Cardiac septum (tissue), 1 donor: ENCODE measurements at regions not wholly inside any gene's neighbourhood (a gene's known extent, or its start where the extent isn't known, plus 50 kb on each side); places are given as distances from the start of the nearest gene placed in this dataset.
"Not testable (repeated sequence)": the region's sequence is repeated elsewhere in the genome, so short reads cannot be mapped to it uniquely, and the experiment has no call there.

ENCODE experiments used
- DNase-seq: peaks from one replicate; pipeline ENCODE4 v3.0.0-alpha.2; 2020; ENCODE audit warnings: low spot score
- intact Hi-C: fragments of 100-400 bp; cut with DNase I; formaldehyde crosslinking; loops from one replicate; pipeline ENCODE4 v1.14.0; 2022
- donor health status: DM: no; HTN: no; CAD: no.

DNA sequence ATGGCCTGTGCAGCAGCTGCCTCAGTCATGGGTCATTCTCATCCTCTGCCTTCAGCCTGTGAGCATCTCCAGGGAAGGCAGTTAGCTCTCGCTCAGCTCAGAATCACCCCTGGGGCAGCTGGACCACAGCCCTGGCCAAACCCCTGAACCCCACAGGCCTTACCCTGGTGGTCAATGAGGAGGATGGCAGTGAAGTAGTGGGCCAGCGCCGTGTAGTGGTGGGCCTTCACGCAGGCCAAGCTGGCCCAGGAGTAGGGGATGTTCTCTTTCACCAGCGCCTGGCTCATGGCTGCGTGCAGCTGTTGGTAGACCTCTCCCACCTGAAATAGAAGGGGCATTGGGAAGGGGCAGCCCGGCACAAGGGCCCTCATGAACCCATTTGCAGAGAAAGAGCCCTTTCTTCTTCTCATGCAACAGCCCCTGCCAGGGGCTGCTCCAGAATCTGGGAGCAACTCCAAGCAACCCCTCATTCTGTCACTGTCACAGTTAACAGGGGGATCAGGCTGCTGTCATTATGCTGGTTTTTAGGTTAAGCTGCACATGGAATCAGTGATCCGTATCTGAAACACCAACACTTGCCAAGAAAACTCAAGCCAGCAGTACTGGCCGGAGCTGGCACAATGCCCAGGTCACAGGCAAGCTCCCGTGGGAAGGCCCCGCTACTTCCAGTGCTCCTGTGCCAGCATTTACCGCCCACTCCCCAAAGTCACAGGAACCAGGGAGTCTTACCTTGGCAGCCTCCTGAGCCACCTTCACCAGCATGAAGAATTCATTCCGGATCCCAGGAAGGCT, 290.2 kb downstream of the GOLGA6L6 start:
- not testable (repeated sequence) for DNase-seq

DNA sequence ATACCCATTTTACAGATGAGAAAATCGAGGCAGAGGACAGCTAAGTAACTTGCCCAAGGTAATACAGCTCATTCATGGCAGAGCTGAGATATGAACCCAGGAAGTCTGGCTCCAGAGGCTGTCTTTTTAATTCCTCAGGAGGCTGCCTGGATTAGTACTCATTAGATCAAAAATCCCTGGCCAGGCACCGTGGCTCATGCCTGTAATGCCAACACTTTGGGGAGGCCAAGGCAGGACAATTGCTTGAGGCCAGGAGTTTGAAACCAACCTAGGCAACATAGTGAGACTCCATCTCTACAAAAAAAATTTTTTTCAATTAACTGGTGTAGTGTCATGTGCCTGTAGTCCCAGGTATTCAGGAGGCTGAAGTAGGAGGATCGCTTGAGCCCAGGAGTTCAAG, 291.4 kb downstream of the GOLGA6L6 start:
- intact Hi-C loops, DNase-seq: not testable (repeated sequence)

More for the DNA sequence above, 290.2 kb downstream of the GOLGA6L6 start:
- intact Hi-C loops, result not testable (repeated sequence)

DNA sequence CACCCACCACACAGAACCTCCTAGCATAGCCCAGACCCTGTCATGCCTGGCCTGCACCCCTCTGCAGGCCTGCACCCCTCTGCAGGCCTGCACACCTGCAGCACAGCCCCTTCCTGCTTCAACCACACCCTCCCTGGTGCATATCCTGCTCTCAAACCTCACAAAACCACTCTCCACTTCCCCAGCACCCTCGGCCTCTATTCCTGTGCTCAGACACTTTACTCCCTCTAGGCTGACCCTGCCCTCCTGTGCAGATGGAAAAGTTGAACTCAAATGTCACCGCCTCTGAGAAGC, 292.0 kb downstream of the GOLGA6L6 start:
- DNase-seq, intact Hi-C loops: not testable (repeated sequence)

DNA sequence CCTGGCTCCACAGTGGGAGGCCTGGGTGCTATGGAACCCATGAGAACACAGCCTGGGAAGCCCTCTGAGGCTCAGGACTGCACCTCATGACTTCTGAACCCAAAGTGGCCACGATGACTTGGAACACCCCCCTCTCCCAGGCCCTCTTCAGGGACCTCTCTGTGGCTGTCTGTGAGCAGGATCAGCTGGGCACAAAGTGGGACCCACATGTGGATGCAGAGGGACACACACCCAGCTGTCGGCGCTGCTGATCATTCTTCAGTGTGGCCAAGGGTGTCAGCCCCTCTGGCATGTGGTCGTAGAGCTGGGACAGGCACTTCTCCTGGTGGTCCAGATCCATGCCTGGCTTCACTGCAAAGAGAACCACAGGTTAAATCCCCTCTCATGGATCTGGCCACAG, 293.2 kb downstream of the GOLGA6L6 start:
- DNase-seq, intact Hi-C loops: not testable (repeated sequence)

DNA sequence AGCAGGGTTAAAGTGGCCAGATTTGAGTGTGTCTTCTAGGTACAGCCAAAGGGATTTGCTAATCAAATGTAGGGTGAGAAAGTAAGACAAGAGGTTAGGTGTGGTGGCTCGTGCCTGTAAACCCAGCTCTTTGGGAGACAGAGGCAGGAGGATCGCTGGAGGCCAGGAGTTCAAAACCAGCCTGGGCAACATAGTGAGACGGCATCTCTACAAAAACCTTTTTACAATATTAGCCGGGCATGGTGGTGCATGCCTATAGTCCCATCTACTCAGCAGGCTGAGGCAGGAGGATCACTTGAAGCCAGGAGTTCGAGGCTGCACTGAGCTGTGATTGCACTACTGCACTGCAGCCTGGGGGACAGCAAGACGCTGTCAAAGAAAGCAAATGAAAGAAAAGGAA, 294.5 kb downstream of the GOLGA6L6 start:
- DNase-seq, intact Hi-C loops: not testable (repeated sequence)

DNA sequence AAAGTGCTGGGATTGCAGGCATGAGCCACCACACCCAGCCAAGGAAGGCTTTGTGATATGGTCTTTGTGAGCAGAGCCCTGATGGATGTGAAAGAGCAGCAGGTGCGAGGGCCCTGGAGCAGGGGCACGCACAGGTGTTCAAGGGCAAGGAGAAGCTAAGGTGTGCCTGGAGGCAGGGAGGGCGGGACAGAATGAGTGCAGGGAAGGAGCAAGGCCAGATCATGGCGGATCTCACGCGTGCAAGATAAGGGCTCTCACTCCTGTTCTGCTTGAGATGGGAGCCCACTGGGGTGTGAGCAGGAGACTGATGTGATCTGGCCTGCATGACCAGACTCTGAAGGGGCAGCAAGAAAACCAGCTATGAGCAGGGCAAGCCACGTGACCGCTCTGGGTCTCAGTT, 295.0 kb downstream of the GOLGA6L6 start:
- intact Hi-C loops, DNase-seq: not testable (repeated sequence)

DNA sequence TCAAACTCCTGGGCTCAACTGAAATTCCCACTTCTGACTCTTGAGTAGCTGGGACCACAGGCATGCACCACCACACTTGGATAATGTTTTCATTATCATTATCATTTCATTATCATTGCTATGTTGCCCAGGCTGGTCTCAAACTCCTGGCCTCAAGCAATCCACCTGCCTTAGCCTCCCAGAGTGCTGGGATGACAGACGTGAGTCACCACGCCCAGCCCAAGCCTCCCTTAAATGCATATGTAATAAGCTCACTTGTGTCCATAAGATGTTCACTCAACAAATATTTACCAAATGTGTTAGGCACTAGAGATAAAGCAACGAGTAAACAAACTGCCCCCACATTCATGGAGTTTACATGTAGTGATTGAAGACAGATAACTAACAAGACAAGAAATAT, 295.7 kb downstream of the GOLGA6L6 start:
- DNase-seq, intact Hi-C loops: not testable (repeated sequence)

DNA sequence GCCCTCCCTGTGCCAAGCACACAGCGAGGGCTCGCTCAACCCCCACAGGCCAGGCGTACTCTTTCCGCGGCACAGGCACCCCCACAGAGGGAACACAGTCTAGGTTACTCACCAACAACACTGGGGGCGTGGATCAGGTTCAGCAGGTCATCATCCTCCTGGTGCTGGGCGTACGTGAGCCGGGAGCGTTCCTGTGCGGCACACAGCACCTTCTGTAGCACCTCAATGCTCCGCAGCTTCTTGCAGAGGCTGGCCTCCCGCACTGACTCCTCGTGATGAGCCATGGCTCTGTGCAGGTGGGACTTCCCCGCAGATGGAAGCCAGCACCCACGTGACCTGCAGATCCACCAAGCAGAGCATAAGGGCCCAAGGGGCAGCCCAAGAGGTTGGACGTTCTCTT, 296.8 kb downstream of the GOLGA6L6 start:
- DNase-seq, intact Hi-C loops: not testable (repeated sequence)

DNA sequence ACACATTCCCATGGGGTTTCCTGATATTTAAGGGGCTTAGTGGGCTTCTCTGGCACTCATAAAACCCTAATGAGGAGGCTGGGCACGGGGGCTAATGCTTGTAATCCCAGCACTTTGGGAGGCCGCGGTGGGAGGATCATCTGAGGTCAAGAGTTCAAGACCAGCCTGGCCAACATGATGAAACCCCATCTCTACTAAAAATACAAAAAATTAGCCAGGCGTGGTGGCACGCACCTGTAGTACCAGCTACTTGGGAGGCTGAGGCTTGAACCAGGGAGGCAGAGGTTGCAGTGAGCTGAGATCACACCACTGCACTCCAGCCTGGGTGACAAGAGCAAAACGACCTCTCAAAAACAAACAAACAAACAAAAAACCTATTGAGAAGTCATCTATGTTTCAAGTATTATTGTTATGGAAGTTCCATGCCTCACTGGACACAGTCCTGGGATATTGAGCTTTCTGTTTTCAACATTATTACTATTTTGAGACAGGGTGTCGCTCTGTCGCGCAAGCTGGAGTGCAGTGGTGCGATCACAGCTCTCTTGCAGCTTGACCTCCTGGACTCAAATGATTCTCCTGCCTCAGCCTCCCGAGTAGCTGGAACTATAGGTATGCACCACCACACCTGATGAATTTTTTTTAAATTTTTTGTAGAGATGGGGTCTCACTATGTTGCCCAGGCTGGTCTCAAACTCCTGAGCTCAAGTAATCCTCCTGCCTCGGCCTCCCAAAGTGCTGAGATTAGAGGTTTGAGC, 297.9 kb downstream of the GOLGA6L6 start:
- intact Hi-C loops, DNase-seq: not testable (repeated sequence)

DNA sequence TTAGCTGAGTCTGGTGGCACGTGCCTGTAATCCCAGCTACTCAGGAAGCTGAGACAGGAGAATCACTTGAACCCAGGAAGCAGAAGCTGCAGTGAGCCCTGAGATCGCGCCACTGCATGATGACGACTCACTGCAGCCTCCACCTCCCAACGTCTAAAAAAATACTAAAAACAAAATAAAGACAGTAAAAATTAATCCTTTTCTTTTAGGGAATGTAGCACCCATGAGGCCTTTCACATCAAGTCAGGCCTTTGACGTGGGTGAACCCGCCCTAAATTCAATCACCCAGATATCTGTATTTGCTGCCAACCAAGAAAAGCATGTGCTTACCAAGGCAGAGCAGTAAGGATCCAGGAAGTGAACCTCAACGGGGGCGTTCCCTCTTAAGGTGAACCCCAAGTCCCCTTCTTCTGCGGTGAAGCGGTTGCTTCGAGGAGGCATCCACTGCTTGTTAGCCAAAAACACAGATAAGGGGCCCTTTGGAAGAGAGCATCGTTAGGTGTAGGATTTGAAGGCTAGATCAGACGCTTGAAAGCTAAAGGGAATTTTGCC, 301.2 kb downstream of the GOLGA6L6 start:
- DNase-seq, intact Hi-C loops: not testable (repeated sequence)

DNA sequence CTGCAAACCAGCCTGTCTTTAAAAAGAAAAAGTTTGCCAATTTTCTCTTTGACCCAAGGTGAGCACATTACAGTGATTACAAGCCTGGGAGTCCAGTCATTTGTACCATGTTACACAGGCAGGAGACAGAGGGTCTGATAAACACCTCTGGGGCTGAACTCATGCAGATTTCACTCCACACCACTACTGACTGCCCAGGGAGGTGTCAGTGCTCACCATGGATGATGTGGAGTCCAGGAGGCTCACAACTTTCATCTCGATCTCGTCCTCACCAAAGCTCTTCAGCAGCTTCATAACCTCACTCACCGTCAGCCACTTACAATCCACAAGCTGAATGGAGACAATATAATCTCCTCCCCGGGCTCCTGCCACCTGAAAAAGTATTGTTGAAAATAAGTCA, 302.4 kb downstream of the GOLGA6L6 start:
- intact Hi-C loops, DNase-seq: not testable (repeated sequence)

DNA sequence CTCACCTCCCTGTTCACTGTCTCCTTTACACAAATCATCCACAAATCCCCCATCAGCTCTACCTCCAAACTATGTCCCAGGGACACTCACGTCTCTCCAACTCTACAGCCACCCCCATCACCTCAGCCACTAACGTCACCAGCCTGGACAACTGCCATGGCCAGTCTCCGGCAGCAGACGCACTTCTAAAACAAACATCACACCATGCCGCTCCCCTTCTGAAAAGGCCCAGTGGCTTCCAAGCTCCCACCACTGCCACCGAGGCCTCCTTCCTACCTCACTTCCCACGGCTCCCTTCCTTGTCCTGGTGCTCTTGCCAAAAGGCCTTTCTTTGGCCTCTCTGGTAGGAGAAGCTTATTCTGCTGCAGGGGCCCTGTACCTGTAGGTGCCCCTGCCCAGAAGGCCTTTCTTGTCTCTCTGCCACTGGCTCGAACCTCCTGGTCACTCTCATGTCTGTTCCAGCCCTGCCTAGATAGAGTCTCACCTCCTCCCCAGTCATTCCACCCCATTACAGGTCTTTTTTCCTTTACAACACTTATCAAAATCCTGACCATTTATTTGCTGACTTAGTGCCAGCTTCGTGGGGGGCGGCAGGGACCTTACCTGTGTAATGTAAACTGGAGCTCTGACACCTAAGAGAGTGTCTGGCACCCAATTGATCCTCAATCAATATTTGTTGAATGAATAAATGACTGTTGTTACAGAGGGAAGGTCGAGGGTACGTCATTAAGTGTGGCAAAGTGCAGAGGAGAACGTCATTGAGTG, 304.2 kb downstream of the GOLGA6L6 start:
- intact Hi-C loops, DNase-seq: not testable (repeated sequence)

DNA sequence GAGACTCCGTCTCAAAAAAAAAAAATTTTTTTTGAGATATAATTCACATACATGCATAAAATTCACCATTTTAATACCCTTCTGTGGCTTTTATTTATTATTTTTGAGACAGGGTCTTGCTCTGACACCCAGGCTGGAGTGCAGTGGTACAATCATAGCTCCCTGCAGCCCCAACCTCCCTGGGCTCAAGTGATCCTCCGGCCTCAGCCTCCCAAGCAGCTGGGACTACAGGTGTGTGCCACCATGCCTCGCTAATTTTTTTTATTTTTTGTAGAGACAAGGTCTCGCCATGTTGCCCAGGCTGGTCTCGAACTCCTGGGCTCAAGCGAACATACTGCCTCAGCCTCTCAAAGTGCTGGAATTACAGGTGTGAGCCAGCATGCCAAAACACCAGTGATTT, 305.9 kb downstream of the GOLGA6L6 start:
- intact Hi-C loops, result not testable (repeated sequence)
- peak; percentile 68 for DNase-seq

DNA sequence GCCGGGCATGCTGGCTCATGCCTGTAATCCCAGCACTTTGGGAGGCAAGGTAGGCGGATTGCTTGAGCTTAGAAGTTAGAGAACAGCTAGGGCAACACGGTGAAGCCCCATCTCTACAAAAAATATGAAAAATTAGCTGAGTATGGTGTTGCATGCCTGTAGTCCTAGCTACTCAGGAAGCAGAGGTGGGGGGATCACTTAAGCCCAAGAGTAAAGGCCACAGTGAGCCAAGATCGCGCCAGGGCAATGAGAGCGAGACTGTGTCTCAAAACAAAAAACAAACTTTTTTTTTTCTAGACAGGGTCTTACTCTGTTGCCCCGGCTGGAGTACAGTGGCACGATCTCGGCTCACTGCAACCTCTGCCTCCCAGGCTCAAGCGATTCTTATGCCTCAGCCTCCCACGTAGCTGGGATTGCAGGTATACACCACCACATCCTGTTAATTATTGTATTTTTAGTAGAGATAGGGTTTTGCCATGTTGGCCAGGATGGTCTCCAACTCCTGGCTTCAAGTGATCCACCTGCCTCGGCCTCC, 307.5 kb downstream of the GOLGA6L6 start:
- intact Hi-C loops, result not testable (repeated sequence)
- DNase-seq, result peak; percentile 53

DNA sequence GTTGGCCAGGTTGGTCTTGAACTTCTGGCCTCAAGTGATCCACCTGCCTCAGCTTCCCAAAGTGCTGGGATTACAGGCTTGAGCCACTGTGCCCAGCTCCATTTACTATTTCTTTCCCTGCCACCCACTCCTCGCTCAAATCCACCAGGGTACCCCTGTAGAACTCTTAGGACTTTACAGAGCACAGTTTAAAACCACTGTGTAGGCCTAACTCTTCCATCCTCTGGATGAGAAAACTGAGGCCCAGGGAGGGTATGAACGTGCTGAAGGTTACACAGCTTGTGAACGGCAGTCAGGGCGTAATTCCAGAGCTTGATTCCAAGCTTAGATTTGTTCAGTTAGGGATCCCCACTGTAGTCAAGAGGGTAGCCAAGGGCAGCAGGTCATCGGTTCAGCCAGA, 309.1 kb downstream of the GOLGA6L6 start:
- intact Hi-C loops, result not testable (repeated sequence)
- DNase-seq, result peak; percentile 36

DNA sequence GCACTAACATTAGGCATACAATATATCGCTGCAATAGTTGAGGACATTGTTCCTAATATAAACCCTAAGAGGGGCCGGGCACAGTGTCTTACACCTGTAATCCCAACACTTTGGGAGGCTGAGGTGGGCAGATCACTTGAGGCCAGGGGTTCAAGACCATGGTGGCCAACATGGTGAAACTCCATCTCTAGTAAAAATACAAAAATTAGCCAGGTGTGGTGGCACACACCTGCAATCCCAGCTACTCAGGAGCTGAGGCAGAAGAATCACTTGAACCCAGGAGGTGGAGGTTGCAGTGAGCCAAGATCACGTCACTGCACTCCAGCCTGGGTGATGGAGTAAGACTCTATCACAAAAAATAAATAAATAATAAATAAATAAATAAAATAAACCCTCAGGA, 310.9 kb downstream of the GOLGA6L6 start:
- intact Hi-C loops, result not testable (repeated sequence)

DNA sequence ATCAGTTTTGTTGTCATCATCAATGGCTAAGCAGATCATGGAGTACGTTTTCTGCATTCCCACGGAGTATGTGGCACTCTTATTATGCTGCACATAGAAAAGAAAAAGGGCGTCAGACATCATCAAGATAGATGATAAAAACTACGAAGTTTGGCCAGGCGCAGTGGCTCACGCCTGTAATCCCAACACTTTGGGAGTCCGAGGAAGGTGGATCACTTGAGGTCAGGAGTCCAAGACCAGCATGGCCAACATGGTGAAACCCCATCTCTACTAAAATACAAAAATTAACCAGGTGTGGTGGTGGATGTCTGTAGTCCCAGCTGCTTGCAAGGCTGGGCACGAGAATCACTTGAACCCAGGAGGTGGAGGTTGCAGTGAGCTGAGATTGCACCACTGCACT, 312.8 kb downstream of the GOLGA6L6 start:
- intact Hi-C loops, result not testable (repeated sequence)

More for the DNA sequence above, 310.9 kb downstream of the GOLGA6L6 start:
- DNase-seq, result peak; percentile 55

DNA sequence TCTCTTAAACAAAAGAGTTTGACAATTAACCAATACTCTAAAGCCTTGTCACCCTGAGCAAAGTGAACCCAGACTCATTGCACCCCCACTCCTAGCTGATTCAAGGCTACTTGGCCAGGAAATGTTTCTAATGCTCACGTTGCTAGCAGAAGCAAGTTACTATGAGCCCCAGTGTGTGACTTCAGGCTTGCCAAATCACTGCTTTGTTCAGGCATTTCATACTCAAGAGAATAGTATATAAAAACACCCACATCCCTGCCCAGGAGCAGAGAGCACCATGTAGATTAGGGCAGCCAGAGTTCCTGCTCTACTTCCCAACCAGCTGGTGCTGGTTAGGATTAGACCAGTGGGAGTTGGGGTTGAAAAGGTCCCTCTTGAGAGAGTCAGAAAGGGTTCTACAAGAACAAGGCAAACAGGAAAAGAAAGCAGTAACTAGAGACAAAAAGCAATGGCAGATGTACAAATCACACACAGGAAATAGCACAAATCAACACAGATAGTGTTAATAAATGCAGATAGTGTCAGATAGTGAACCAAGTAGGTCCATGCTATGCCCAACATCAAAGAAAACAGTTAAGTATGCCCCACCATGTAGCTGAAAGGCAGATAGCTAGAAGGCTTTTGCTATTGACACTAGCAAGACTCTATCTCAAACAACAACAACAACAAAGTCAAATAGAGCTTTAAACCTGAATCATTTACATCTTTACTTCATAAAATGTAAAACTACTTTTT, 314.3 kb downstream of the GOLGA6L6 start:
- intact Hi-C loops, result not testable (repeated sequence)
- peak; percentile 17 for DNase-seq

More for the DNA sequence above, 312.8 kb downstream of the GOLGA6L6 start:
- DNase-seq, result peak; percentile 41

DNA sequence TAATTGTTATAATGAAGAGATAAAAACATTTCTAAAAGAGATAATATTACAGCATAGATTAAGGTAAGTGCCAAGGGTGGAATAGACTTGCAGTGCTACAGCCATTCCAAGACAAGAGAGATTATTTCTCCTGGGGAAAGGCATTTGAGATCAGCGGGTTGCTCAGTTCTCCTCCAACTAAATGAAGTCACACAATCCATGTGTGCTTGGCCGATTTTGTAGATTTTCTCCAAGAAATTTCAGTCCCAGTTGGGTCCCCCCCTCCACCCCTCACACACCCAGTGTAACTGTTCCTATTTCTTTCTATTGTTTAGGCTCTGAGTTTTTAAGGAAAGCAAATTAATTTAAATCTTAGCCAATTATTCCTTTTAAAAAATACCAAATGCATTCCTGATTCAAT, 315.1 kb downstream of the GOLGA6L6 start:
- DNase-seq, intact Hi-C loops: not testable (repeated sequence)
